Activated gamma-delta T cell treated with anti-CD3 and anti-CD28 coated beads, Interleukin-2, amount 50 U/mL, for 16 hours (primary cell): ENCODE measurements at regions not wholly inside any gene's neighbourhood (a gene's known extent, or its start where the extent isn't known, plus 50 kb on each side); places are given as distances from the start of the nearest gene placed in this dataset.

Experiments
- DNase-seq: peaks from one replicate; pipeline ENCODE4 v3.0.0-alpha.2; 2020; ENCODE audit warnings: low read depth

DNA sequence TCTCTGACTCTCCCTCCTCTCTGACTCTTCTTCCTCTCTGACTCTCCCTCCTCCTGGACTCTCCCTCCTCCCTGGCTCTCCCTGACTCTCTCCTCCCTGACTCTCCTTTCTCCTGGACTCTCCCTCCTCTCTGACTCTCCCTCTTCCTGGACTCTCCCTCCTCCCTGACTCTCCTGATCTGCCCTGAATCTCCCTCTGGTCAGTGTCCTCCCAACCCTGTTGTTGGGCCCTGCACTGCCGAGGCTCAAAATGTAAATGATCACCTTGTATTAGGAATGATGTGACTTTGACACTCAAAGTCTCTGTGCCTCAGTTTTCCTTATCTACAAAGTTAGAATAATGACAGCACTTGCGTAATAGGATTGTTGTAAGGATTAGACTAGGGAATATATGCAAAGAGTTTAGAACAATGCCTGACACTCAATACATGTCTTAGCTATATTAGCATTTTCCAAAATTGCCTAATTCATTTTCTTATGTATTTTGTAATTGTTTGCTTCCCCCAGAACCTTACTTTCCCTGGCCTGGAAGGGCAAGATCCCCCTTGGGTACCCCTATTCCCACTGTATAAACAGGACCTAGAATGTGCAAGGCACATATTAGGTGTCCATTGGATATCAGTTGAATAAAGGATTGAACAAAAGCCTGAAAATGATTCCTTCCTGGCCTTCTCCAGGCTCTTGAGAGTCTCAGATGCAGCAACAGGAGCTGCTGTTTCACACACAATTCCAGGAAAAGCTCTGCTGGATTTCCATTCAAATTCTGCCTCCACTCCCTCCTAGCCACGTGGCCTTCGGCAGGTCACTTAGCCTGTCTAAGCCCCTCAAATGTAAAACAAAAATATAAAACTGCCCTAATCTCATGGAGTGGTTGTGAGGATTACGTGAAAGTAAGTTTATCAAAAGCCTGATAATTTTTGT lies 170.1 kb downstream of the INHBB start:
- DNase-seq: no peak

DNA sequence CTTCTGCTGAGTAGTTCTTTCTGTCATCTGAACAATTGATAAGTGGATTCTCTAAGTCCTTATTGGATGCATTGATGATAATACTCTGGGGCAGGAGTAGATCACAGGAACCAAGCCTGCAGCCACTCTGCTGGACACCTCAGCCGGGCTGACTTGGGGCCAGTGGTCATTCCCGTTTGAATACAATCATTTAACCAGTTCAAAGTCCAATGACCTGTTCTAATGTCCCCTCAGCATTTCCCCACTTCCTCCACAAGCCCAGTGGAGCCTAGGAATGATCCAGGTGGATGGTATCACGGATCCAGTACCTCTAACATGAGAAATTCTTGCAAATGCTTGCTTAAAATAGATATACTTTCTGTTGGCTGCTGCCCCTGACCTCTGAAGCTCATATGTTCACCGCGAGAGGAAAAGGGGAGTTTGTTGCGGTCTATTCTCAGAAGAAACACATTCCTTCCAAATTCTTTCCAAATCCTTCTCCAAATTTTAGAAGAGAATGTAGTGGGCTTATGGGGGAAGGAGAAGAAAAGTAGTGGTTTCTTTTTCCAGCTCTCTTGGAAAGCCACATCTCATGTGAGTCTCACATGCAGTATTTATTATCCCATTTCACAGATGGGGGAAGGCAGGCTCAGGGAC lies 170.9 kb downstream of the INHBB start:
- DNase-seq: no peak

DNA sequence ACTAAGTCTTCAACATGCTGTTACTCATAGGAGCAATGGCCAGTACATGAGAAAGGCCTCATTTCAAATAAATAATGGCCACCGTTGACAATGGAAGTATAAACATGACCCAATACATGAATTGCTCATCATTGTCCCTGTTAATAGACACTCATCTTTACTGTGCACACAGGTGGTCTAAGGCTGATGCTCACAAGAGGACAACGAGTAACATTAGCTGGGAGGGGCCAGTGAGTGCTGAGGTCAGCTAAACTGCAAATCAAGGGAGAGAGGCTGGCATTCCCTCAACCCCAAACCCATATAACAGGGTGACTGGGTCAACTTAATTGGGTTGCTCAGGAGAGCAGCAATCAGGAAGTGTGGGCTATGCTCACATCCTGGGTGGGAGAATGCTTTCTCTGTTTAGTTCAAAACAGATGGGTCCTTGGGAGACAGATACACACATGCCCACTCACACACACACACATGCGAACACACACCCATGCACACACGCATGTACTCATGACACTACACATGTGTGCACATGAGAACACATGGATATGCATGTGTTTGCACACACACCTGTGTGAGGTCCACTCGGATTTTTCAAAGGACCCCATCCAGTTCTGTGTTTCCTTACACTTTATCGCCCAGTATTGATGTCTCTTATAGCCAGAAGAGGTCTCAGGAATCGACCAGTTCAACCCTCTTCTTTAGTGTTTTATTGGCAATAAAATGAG lies 172.0 kb downstream of the INHBB start:
- no peak for DNase-seq

DNA sequence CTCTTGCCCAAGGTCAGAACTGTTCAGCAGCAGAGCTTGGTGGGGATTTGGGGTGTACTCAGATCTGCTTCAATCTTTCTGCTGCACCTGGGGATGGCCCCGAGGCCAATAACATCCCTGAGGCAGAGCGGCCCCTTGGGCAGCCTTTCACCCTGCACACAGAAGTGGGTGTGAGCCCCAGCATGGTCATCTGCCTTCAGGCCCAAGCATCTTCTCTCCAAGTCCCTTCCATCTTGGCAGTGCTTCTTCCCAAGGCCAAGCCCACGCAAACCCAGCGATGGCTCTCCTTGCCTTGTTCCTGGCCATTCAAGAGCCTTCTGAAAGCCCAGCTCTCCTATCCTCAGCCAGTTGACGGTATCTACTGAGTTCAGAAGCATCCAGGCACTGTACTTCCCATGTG lies 172.9 kb downstream of the INHBB start:
- no peak for DNase-seq

DNA sequence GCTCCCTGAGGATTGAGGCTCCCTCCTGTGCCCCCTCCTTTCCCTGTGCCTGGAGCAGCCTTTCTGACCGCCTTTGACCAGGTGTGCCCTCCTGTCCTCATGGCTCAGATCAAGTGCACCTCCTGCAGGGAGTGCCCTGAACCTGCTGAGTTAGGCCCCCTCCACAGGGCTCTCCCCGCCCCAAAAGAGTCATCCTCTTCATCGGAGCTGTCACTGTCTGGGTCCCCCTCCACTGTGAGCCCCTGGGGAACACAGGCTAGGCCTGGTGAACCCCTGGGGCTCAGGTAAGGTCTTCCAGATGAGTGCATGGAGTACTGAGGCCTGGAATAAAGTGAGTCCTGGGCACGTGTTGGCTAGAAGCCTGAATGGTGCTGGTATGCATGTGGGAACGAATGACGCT lies 173.5 kb downstream of the INHBB start:
- DNase-seq: no peak

DNA sequence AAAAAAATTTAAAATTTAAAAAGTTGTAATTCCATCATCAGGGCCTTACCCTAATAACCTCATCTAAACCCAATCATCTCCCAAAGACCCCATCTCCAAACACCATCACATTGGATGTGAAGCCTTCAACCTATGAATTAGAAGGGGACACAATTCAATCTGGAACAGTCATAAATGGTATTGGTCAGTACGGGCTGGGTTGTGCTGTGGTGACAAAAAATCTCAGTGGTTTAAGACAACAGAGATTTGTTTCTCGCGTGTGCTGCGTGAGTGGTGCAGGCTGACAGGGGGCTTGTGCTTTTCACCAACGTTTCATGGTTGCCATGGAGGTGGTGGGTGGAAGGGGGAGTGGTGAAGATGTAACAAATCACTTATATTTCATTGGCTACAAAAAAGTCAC lies 174.5 kb downstream of the INHBB start:
- DNase-seq: no peak

DNA sequence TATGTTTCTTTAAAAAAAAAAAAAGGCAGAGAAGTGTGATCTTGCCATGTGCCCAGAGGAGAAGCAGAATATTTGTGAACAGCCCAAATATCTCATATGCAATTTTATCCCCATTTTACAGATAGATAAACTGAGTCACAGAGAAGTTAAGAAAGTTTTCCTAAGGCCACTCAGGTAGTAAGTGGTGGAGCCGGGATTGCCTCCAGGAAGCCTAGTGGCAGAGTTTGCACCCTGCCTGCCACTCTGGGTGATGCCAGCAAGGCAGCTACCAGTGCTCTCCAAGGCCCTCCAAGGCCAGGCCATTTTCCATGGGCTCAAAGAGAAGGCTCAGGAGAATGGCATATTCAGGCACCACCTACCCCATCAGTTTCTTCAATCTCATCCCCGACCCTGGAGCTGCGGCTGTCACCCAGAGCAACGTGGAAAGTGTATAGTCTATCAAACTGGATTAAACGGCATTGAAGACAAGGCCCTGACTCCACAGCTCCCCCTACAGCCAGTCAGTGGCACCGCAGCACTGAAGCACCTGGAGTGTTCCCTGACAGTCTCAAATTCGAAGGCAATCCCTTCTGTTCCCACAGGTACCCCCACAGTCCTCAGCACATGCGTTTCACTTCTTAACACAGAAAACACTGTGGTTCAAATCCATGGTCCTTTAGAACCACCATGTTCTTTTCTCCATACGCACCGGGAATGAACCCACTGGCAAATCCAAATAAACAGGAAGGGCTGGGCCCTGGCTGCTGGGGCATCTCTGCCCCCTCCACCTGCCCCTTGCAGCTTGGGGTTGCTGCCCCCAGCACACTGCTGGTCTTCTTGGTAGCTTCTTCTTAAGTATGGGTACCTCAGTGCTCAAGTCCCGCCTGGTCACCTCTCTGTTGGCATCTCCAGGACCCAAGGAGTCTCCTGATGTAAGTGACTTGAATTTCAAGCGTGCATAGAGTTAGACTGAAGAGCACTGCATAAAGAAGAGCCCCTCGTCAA lies 175.3 kb downstream of the INHBB start:
- DNase-seq: no peak

DNA sequence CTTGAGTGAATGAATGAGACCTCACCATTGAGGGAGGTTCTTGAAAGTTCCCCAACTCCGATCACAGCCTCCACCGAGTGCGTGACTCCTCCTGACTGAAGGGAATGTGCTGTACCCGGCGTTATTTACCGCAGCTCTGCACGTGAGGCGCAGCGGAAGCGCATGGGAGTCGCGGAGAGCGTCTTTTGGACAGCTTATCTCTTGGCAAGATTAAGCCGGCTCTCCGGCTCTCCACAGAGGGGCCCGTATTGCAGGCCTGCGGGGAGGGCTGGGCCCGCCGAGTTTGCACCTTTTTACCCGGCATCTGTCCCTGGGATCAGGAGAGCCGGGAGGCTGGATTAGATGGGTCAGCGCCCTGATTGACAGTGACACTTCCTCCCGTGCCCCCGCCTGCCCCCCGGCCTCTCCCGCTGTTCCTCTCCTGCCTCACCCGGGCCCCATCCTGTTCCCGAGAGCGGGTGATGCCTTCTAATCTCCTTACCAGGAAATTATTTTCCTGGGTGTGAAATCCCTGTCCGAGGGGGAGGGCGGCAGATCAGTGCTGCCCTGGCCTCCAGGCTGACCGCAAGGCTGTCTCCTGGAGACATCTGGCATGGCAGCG lies 176.3 kb downstream of the INHBB start:
- no peak for DNase-seq

DNA sequence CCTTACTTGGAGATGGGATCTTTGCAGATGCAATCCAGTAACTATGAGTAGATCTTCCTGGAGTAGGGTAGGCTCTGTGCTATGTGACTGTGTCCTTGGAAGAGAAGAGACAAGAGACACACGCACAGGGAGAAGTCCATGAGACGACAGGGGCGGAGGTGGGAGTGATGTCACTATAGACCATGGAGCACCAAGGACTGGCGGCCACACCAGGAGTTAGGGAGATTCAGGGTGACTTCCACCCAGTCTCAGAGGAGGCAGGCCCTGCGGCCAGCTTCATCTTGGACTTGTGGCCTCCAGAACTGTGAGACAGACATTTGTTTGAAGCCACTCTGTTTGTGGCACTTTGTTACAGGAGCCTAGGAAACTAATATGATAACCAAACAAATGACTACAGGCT lies 177.8 kb downstream of the INHBB start:
- no peak for DNase-seq

DNA sequence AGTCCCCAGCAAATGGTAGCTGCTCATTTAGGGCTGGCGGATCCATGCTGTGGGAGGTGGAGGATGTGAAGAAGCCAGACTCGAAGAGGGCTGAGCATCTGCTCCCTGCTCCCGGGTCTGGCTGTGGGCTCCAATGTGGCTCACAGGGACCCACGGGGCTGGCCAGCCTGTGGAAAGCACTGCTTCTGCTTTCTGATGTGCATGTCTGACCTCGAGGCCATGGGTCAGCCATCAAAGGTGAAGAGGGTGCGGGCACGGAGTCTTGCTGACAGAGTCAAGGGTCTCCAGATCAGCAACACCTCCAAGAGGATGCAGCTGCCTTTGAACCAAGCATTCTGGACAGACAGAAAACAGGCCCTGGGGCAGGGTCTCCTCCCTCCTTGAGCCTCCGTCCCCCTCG lies 178.2 kb downstream of the INHBB start:
- DNase-seq: no peak

DNA sequence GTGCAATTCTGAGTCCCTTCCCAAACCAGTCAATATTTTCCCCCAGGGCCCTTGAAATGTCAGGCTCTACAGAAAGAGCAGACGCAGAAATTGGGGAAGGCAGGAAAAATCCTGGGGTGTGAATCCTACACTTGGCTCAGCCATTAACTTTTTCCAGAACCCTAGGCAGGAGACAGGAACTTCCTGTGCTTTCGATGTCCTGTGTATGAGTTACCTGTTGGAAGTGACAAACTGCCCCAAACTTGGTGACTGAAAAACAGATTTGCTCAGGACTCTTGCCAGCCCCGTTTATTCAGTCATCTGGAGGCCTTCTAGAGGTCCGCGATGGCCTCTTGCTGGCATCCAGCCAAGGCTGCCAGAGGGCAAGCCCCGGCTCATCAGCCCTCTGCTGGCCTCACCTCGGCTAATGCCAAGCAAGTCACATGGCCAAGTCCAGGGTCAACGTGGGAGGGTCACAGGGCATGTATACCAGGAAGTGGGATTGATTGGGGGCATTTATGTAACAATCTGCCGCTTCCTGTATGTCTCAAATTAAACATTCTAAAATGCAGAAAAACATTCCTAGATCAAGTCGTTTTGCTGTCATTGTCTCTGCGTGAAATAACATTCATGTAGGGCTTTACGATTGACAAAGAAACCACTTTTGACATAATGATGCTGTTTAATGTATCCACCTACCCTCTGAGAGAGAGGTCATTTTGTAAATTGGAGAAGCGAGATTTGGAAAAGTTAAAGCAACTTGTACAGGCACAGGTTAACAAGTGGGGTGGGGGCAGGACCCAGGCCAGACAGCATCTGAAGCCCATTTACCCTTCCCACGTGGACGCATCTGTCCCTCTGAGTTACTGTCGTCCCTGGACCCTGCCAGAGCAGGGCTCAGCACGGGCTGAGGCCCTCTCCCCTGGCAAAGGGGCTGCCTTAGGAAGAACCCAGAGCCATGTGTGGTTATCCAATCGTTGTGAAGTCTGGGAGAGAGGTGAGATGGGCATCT lies 179.4 kb downstream of the INHBB start:
- no peak for DNase-seq

DNA sequence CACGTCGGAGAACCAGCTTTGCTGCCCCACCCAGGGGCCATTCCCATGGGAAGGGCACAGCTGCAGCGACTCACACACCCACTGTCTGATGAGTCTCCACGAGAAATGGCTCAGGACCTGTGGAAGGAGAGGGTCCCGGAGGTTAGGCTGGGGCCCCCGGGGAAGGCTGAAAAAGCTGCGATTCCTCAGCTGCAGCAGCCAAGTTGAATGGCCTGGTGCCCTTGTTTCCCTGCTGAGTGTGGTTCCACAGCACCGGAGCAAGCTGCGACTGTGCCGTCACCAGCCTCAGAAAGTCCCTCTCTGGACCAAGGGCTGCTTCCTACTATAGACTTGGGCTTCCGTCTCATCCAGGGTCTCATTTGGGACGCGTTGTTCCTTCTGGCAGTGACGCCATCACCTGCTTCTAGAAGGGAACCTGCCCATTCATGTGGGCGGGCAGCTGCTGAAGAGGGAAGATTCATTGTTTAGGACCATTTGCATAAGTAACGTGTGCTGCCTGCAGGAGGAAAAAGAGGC lies 180.2 kb downstream of the INHBB start:
- no peak for DNase-seq

DNA sequence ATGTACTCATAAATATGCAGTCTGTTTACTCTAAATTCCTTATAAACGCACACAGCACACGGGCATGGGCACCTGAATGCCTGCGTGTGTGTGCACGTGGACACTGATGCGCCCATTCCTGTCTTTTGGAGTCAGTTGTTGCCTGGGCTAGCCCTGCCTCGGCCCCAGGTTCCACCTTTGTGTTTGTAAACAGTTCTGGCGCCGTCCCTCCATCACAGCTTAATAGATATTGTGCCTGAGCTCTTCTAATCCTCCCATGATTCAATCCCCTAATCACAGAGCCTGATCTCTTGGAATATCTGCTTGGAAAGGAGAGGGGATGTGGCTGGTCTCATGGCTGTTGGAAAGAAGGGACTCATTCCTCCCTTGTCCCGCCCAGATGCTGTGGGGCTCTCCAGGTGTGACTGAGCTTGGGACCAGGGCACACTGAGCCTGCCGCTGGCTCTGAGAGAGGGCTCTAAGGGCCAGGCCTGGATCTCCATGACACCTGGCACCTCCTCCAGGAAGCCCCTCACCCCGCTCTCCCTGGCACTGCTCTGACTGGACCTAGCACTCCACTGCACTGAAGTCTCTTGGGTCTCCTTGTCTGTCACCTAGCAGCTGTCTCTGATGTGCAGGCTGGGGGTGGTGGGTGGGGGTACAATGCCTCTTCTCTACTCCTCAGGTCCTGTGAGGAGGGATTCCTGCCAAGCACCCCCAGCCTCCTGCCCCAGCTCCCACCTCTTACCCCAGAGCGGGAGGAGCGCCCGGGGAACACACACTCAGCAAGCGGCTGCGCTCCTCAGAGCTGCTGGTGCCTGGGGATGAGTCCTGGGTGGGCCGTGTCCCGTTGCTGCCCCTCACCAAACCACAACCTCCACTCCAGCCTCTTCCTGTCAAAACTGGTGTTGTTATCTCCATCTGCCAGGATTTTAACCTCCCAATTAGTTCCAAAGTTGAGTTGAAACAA lies 181.3 kb downstream of the INHBB start:
- DNase-seq: no peak

DNA sequence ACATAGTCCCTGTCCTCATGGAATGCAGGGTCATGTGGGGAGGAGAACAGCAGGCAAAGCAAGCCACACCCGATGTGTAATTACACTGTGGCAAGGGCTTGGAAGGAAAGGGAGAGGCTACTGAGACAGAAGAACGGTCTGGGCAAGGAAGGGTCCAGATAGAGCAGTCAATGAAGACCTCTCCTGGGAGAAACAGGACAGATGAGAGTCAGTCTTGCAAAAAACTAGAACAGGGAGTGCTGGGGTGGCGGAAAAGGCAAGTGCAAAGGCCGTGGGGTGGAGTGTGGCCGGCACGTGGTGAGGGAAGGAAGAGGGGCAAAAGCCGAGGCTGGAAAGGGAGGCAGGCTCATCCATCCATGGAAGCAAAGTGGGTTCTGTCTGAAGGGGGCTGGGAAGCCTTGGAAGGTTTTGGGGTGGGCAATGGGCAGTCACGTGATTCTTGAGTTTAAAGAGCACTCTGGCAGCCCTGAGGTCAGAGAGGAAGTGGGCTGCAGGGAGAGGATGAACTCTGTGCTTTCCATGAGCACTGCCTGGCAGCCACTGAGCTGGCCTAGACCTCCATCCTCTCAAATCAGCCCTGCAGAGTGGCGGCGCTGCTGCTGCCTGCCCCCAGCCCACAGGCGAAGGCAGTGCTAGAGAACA lies 182.2 kb downstream of the INHBB start:
- DNase-seq: no peak

DNA sequence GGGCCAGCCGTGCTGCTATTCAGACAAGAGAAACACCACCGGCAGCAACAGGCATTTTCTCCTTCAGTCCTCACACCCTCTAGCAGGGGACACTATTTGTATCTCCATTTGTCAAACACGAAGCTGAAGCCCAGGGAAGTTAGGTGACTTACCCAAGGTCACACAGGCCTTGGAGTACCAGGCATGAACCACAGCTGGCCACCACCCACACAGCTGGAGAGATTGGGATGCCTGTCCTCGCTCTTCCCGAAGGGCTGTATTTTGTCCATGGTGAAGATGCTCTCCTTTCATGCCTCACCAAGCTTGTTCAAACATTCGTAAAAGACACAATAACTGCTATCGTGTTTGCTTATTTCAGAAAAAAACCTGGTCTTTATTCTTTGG lies 182.7 kb downstream of the INHBB start:
- DNase-seq: no peak

DNA sequence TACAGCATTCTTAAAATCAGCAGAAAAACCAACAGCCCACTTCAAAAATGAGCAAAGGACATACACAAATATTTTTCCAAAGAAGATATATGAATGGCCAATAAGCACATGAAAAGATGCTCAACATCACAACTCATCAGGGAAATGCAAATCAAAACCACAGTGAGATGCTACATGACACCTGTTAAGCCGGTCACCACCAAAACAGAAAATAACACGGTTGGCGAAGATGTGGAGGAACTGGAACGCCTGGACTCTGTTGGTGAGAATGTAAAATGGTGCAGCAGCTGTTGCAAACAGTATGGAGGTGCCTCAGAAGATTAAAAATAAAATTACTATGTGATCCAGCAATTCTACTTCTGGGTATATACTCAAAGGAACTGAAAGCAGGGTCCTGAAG lies 184.8 kb downstream of the INHBB start:
- DNase-seq: no peak

DNA sequence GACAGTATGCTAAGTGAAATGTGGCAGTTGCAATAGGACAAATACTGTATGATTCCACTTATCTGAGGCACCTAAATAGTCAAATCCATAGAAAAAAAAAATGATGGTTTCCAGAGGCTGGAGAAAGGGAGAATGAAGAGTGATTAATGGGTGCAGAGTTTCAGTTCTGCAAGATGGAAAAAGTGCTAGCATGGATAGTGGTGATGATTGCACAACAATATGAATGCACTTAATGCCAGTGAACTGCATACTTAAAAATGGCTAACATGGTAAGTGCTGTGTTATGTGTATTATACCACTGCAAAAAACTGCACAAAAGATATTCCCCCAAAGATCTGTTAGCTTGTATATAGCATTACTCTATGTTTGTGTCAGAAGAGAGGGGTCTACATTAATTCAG lies 185.4 kb downstream of the INHBB start:
- DNase-seq: no peak
